Osteoblast (primary cell): ENCODE measurements at regions not wholly inside any gene's neighbourhood (a gene's known extent, or its start where the extent isn't known, plus 50 kb on each side); places are given as distances from the start of the nearest gene placed in this dataset.

Experiments
- DNase-seq: peaks from one replicate; pipeline ENCODE4 v3.0.0; 2011; ENCODE audit warnings: low spot score, mixed read lengths; ENCODE audit not compliant: insufficient read length; ENCODE audit errors: missing footprints
- H2AFZ ChIP-seq: 2 replicates; pipeline ENCODE4 v1.6.0; 2011; ENCODE audit warnings: mild to moderate bottlenecking, low read length
- H3K27ac ChIP-seq: 2 replicates; pipeline ENCODE4 v1.5.1; 2011; ENCODE audit warnings: mild to moderate bottlenecking, low read depth, low read length, moderate library complexity
- H3K27me3 ChIP-seq: 2 replicates; pipeline ENCODE4 v1.6.0; 2012; ENCODE audit warnings: mild to moderate bottlenecking, control low read depth, inconsistent platforms, low read length, moderate library complexity; ENCODE audit not compliant: insufficient read depth
- H3K36me3 ChIP-seq: 2 replicates; pipeline ENCODE4 v1.5.1; 2011; ENCODE audit warnings: mild to moderate bottlenecking, low read length, control low read depth, moderate library complexity; ENCODE audit not compliant: insufficient read depth
- H3K4me1 ChIP-seq: 2 replicates; pipeline ENCODE4 v1.5.1; 2011; ENCODE audit warnings: mild to moderate bottlenecking, low read length, control low read depth, moderate library complexity; ENCODE audit not compliant: insufficient read depth
- H3K4me2 ChIP-seq: 2 replicates; pipeline ENCODE4 v1.6.0; 2011; ENCODE audit warnings: mild to moderate bottlenecking, low read length; ENCODE audit not compliant: insufficient read depth
- H3K4me3 ChIP-seq: fragments of 200-600 bp; sonication (generic); 3 replicates; pipeline ENCODE4 v1.5.1; 2012; ENCODE audit warnings: mild to moderate bottlenecking, low read length, inconsistent platforms; ENCODE audit not compliant: insufficient read depth
- H3K79me2 ChIP-seq: 2 replicates; pipeline ENCODE4 v1.6.0; 2012; ENCODE audit warnings: mild to moderate bottlenecking, low read length, control low read depth, inconsistent platforms; ENCODE audit not compliant: insufficient read depth
- H3K9me3 ChIP-seq: 2 replicates; pipeline ENCODE4 v1.5.1; 2011; ENCODE audit warnings: low read depth, low read length, control low read depth
- H4K20me1 ChIP-seq: 2 replicates; pipeline ENCODE4 v1.6.0; 2012; ENCODE audit warnings: mild to moderate bottlenecking, low read length, control low read depth; ENCODE audit not compliant: insufficient read depth
- CTCF ChIP-seq: IDR thresholded peaks from 2 replicates; pipeline ENCODE4 v1.5.1; 2011; ENCODE audit warnings: mild to moderate bottlenecking, low read depth, low read length, moderate library complexity; ENCODE audit errors: extremely low read depth

DNA sequence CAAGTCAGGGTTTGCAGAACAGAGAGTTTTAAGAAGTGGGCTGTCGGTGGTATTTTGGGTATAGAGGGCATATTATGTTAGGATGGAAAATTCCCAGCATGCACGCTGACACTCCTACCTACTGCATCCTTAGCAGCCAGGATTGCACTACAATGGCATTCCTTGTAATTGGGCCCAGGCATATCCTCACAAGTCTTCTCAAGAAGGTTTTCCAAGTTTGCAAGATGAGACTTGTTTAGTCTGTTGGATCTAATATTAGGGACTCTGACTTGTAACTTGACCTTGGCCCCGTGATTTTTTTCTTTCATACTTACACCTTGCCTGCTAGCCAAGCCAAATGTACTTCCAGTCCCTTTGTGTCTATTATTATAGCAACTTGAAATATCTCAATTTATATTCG lies 335.7 kb upstream of the HTR2A start:
- Histone ChIP-seq H3K4me1 (no peaks in the 10 kb centered on the region), H3K4me2 (no peak overlapping the region), H3K36me3 (no peaks in the 10 kb centered on the region), H3K79me2 (no peaks in the 10 kb centered on the region), H2AFZ (no peak overlapping the region), H4K20me1 (no peaks in the 10 kb centered on the region), H3K27me3 (no peaks in the 10 kb centered on the region), H3K4me3 (no peak overlapping the region), H3K9me3 (peaks cover 3% of the 10 kb centered on the region), H3K27ac (no peak overlapping the region)
- no peak for TF ChIP-seq CTCF
- DNase-seq = no peak

DNA sequence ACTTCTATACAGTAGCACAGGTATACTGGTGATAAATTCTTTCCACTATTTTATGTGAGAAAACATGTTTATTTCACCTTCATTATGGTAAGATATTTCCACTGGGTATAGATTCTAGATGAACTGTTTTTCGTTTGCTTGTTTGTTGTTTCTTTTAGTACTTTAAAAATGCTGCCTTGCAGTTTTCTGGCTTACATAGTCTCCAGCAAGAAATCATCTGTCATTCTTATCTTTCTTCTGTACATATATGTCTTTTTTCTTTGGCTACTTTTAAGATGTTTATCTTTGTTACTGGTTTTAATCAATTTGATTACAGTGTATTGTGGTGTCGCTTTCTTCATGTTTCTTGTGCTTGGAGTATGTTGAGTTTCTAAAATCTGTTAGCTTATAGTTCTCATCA lies 333.3 kb upstream of the HTR2A start:
- Histone ChIP-seq H3K27ac (no peak overlapping the region), H3K9me3 (peaks cover 3% of the 10 kb centered on the region), H2AFZ (no peak overlapping the region), H3K4me1 (no peaks in the 10 kb centered on the region), H3K4me3 (no peak overlapping the region), H3K27me3 (no peaks in the 10 kb centered on the region), H3K36me3 (no peaks in the 10 kb centered on the region), H3K79me2 (no peaks in the 10 kb centered on the region), H3K4me2 (no peak overlapping the region), H4K20me1 (no peaks in the 10 kb centered on the region)
- no peak for TF ChIP-seq CTCF
- no peak for DNase-seq

GRCh38 chr13:47226516-47226915 lies 329.7 kb upstream of the HTR2A start:
- H3K4me1 ChIP-seq = no peaks in the 10 kb centered on the region
- no peak for TF ChIP-seq CTCF
- DNase-seq = no peak
- no peak overlapping the region for H2AFZ ChIP-seq
- no peaks in the 10 kb centered on the region for H4K20me1 ChIP-seq
- H3K79me2 ChIP-seq = no peaks in the 10 kb centered on the region
- no peaks in the 10 kb centered on the region for H3K27me3 ChIP-seq
- no peak overlapping the region for H3K4me3 ChIP-seq
- H3K9me3 ChIP-seq = peaks cover 3% of the 10 kb centered on the region
- no peaks in the 10 kb centered on the region for H3K36me3 ChIP-seq
- no peak overlapping the region for H3K4me2 ChIP-seq
- H3K27ac ChIP-seq = no peak overlapping the region

- H4K20me1 ChIP-seq = no peaks in the 10 kb centered on the region
- no peak overlapping the region for H3K4me2 ChIP-seq
- H2AFZ ChIP-seq = no peak overlapping the region
- H3K36me3 ChIP-seq = no peaks in the 10 kb centered on the region
- no peak overlapping the region for H3K4me3 ChIP-seq
- TF ChIP-seq CTCF = no peak
- H3K27ac ChIP-seq = no peak overlapping the region
- H3K4me1 ChIP-seq = peaks cover 12% of the 10 kb centered on the region
- no peaks in the 10 kb centered on the region for H3K9me3 ChIP-seq
- DNase-seq = no peak
- no peaks in the 10 kb centered on the region for H3K79me2 ChIP-seq
- no peaks in the 10 kb centered on the region for H3K27me3 ChIP-seq
Measured at GRCh38 chr13:47220453-47221140, 323.7 kb upstream of the HTR2A start.
